Uterus (tissue), 3 donors: ENCODE measurements at regions not wholly inside any gene's neighbourhood (a gene's known extent, or its start where the extent isn't known, plus 50 kb on each side); places are given as distances from the start of the nearest gene placed in this dataset.

Experiments
- DNase-seq, 2 donors: peaks; one replicate each; pipeline ENCODE4 v3.0.0-alpha.2; 2019 to 2020
- H3K27ac ChIP-seq, 2 donors: fragments of 200-600 bp; sonication (generic); 1 replicate in 1 of 2; 2 replicates in 1 of 2; pipeline ENCODE4 v1.5.1; 2016 to 2018
- H3K27me3 ChIP-seq, 2 donors: fragments of 200-600 bp; sonication (generic); one replicate each; pipeline ENCODE4 v1.5.1; 2018 to 2019; ENCODE audit warnings: control low read depth in 1 of 2
- H3K36me3 ChIP-seq, 2 donors: fragments of 200-600 bp; sonication (generic); one replicate each; pipeline ENCODE4 v1.5.1; 2019; ENCODE audit warnings: control low read depth in 1 of 2
- H3K4me1 ChIP-seq, 2 donors: fragments of 200-600 bp; sonication (generic); one replicate each; pipeline ENCODE4 v1.5.1; 2018 to 2019; ENCODE audit warnings: control low read depth in 1 of 2
- H3K4me3 ChIP-seq, 2 donors: fragments of 200-600 bp; sonication (generic); 1 replicate in 1 of 2; 2 replicates in 1 of 2; pipeline ENCODE4 v1.5.1; 2018 to 2019; ENCODE audit warnings: mild to moderate bottlenecking in 1 of 2
- H3K9me3 ChIP-seq, 2 donors: fragments of 200-600 bp; sonication (generic); one replicate each; pipeline ENCODE4 v1.5.1; 2019; ENCODE audit warnings: control low read depth in 1 of 2
- POLR2A ChIP-seq, 2 donors: fragments of 450-650 bp; IDR thresholded peaks; one replicate each; pipeline ENCODE4 v1.6.1; 2016; ENCODE audit warnings: antibody characterized with exemption in 2 of 2, mild to moderate bottlenecking in 1 of 2, moderate library complexity in 1 of 2
- intact Hi-C: fragments of 100-400 bp; cut with DNase I; formaldehyde crosslinking; loops from one replicate; pipeline ENCODE4 v1.15.1; 2023; ENCODE audit warnings: low total_unique reads
- TF ChIP-seq, protein P1 (sequence below), 4 experiments: fragments of 200-600 bp in 2 of 4; fragments of 450-650 bp in 2 of 4; sonication (generic) in 2 of 4; IDR thresholded peaks; one replicate each; pipeline ENCODE4 v1.5.1; 2016 to 2019; ENCODE audit warnings: antibody characterized with exemption in 4 of 4, mild to moderate bottlenecking in 2 of 4, moderate library complexity in 1 of 4
- donor health status: DM: yes; HTN: yes; CAD: no.

DNA sequence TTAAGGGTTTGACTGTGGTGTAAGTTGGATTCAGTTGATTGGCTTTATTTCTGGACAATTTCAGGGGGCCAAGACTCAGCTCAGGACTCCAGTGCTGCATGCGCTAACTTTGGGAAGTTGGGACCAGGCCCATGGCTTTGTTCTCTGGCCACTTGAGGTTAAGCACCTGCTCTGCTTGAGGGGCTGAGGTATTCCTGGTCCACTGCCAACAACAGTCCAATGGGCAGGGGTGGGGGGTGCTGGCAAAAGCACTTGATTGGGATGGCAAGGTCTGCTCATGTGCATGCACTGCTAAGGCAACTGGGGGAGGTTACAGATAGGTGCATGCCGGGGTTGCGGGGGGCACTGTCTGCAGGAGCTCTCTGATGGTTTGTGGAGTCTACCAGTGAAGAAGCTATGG lies 52.6 kb upstream of the ASB17 start:
- intact Hi-C loops: no loop called here
- H3K27ac ChIP-seq: no peak overlapping the region
- no peaks in the 10 kb centered on the region for H3K27me3 ChIP-seq
- H3K4me3 ChIP-seq: no peak overlapping the region
- no peaks in the 10 kb centered on the region for H3K4me1 ChIP-seq
- H3K36me3 ChIP-seq: no peaks in the 10 kb centered on the region
- H3K9me3 ChIP-seq: no peaks in the 10 kb centered on the region
- TF ChIP-seq, protein P1, sequence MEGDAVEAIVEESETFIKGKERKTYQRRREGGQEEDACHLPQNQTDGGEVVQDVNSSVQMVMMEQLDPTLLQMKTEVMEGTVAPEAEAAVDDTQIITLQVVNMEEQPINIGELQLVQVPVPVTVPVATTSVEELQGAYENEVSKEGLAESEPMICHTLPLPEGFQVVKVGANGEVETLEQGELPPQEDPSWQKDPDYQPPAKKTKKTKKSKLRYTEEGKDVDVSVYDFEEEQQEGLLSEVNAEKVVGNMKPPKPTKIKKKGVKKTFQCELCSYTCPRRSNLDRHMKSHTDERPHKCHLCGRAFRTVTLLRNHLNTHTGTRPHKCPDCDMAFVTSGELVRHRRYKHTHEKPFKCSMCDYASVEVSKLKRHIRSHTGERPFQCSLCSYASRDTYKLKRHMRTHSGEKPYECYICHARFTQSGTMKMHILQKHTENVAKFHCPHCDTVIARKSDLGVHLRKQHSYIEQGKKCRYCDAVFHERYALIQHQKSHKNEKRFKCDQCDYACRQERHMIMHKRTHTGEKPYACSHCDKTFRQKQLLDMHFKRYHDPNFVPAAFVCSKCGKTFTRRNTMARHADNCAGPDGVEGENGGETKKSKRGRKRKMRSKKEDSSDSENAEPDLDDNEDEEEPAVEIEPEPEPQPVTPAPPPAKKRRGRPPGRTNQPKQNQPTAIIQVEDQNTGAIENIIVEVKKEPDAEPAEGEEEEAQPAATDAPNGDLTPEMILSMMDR (IDR thresholded peaks at IDR 0.05): no peak
- no peak for TF ChIP-seq POLR2A (IDR thresholded peaks at IDR 0.05)
- no peak for DNase-seq

DNA sequence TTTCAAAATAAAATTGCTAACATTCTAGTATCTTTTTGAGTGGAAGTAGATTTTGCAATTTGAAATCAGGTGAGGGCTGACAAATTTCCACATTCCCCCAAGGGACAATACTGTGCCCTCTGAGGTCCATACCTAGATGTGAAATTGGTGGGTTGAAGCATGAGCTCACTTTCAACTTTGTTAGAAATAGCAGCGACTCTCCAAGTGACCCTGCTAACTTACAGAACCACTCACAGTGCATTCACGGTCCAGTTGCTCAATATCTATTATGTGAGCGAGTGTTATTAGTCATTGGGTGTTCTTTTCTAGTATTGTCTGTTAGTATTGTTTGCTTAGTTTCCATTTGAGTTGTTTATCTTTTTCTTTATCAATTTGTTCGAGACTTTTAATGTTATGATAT lies 53.6 kb upstream of the ASB17 start:
- H3K4me1 ChIP-seq: no peaks in the 10 kb centered on the region
- no peak for DNase-seq
- TF ChIP-seq, protein P1 (IDR thresholded peaks at IDR 0.05): no peak
- TF ChIP-seq POLR2A (IDR thresholded peaks at IDR 0.05): no peak
- no peaks in the 10 kb centered on the region for H3K27me3 ChIP-seq
- H3K9me3 ChIP-seq: no peaks in the 10 kb centered on the region
- no peak overlapping the region for H3K4me3 ChIP-seq
- H3K27ac ChIP-seq: no peak overlapping the region
- H3K36me3 ChIP-seq: no peaks in the 10 kb centered on the region
- intact Hi-C loops: no loop called here

DNA sequence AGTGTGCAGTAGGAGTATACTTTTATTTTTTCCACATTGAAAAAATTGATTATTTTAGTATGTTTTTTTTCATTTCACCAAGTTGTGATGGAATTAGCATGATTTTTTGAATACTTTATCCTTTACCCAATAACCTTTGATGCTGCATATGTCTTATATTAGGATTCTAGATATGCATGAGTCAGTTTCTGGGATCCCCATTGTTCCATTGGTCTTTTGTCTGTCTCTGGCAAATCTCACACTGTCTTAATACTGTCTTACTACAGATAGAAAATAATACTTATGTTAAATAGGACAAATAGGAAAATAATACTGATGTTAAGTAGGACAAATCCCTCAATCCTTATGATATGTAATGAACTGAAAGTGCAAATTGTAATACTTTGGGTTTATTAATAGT lies 54.3 kb upstream of the ASB17 start:
- intact Hi-C loops: no loop called here
- H3K36me3 ChIP-seq: no peaks in the 10 kb centered on the region

DNA sequence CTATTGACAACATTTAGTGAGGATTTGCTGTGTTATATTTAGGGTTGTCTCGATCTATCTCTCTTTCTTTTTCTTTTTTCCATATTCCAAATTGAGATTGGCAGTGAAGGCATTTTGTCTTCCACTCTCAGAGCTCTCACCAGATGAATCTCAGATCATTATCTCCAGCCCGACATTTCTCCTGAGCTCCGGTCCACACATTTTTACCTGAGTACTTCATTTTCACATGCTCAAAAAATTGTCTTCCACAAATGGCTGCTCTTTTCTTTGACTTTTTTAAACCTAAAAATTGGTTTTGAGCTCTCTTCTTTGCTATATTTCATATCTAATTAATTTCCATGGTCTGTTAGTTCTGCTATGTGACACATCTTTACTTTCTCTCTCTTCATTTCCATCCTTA lies 56.9 kb upstream of the ASB17 start:
- no peaks in the 10 kb centered on the region for H3K9me3 ChIP-seq
- TF ChIP-seq, protein P1 (IDR thresholded peaks at IDR 0.05): no peak
- TF ChIP-seq POLR2A (IDR thresholded peaks at IDR 0.05): no peak
- H3K27ac ChIP-seq: no peak overlapping the region
- no peaks in the 10 kb centered on the region for H3K36me3 ChIP-seq
- H3K4me3 ChIP-seq: no peak overlapping the region
- DNase-seq: no peak
- no peaks in the 10 kb centered on the region for H3K27me3 ChIP-seq
- intact Hi-C loops: no loop called here
- H3K4me1 ChIP-seq: no peaks in the 10 kb centered on the region

More for the DNA sequence above, 54.3 kb upstream of the ASB17 start:
- Histone ChIP-seq H3K27me3 (no peaks in the 10 kb centered on the region), H3K27ac (no peak overlapping the region), H3K4me1 (no peaks in the 10 kb centered on the region), H3K9me3 (no peaks in the 10 kb centered on the region), H3K4me3 (no peak overlapping the region)
- TF ChIP-seq, protein P1 (IDR thresholded peaks at IDR 0.05): no peak
- no peak for TF ChIP-seq POLR2A (IDR thresholded peaks at IDR 0.05)
- no peak for DNase-seq

DNA sequence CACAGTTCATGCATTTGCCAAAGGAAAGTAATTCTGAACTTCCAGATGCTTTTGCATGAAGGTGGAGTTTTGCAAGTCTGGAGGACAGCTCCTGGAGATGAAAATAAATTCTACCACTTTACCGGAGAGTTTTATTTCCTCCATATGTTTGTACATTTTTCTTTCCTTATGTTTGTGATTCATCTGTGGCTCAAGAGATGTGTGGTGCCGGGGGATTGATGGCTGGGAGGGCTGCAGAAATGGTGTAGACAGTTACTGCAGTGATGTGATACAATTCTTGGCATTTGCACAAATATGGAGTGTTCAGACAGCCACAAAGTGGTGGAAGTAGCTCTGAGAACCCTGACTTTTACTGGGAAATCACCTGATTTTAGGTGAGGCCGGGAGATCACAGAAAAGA lies 58.5 kb upstream of the ASB17 start:
- DNase-seq: no peak
- Histone ChIP-seq H3K4me3 (no peak overlapping the region), H3K4me1 (no peaks in the 10 kb centered on the region), H3K36me3 (no peaks in the 10 kb centered on the region), H3K27ac (no peak overlapping the region), H3K9me3 (no peaks in the 10 kb centered on the region), H3K27me3 (no peaks in the 10 kb centered on the region)
- intact Hi-C loops: no loop called here
- no peak for TF ChIP-seq POLR2A (IDR thresholded peaks at IDR 0.05)
- TF ChIP-seq, protein P1 (IDR thresholded peaks at IDR 0.05): no peak
